GM21786 (cell line): ENCODE measurements at regions not wholly inside any gene's neighbourhood (a gene's known extent, or its start where the extent isn't known, plus 50 kb on each side); places are given as distances from the start of the nearest gene placed in this dataset.
"Not testable (repeated sequence)": the region's sequence is repeated elsewhere in the genome, so short reads cannot be mapped to it uniquely, and the experiment has no call there.

Experiments
- ATAC-seq: cut with Tn5 transposase; IDR thresholded peaks from one replicate; pipeline ENCODE4 v1.9.1; 2021; ENCODE audit not compliant: unreplicated experiment

- no peak for ATAC-seq
These were observed 100.1 kb upstream of the PLXNA2 start for GRCh38 chr1:208344202-208344857.

- no peak for ATAC-seq
These were observed 103.0 kb upstream of the PLXNA2 start for GRCh38 chr1:208347191-208347590.

GRCh38 chr1:208349694-208350330, 105.6 kb upstream of the PLXNA2 start:
- ATAC-seq, result no peak

- no peak for ATAC-seq
These were observed 106.6 kb upstream of the PLXNA2 start for GRCh38 chr1:208350815-208351214.

- ATAC-seq, result no peak
These were observed 107.7 kb upstream of the PLXNA2 start for GRCh38 chr1:208351838-208352237.

- not testable (repeated sequence) for ATAC-seq
These were observed 109.6 kb upstream of the PLXNA2 start for GRCh38 chr1:208353797-208354196.

GRCh38 chr1:208357644-208358507, 113.7 kb upstream of the PLXNA2 start:
- no peak for ATAC-seq

GRCh38 chr1:208358651-208359050, 114.5 kb upstream of the PLXNA2 start:
- no peak for ATAC-seq

GRCh38 chr1:208362011-208362410, 117.8 kb upstream of the PLXNA2 start:
- ATAC-seq, result no peak

GRCh38 chr1:208366559-208366958, 122.4 kb upstream of the PLXNA2 start:
- no peak for ATAC-seq

- no peak for ATAC-seq
These were observed 124.9 kb upstream of the PLXNA2 start for GRCh38 chr1:208369045-208369444.

GRCh38 chr1:208369658-208370057, 125.5 kb upstream of the PLXNA2 start:
- ATAC-seq, result no peak

GRCh38 chr1:208374391-208374941, 130.3 kb upstream of the PLXNA2 start:
- no peak for ATAC-seq

- no peak for ATAC-seq
These were observed 137.3 kb upstream of the PLXNA2 start for GRCh38 chr1:208381481-208381880.

GRCh38 chr1:208387908-208388811, 144.0 kb upstream of the PLXNA2 start:
- ATAC-seq, result no peak

- no peak for ATAC-seq
These were observed 149.2 kb upstream of the PLXNA2 start for GRCh38 chr1:208393416-208393815.

- ATAC-seq, result no peak
These were observed 149.6 kb upstream of the PLXNA2 start for GRCh38 chr1:208393826-208394225.

- no peak for ATAC-seq
These were observed 153.1 kb upstream of the PLXNA2 start for GRCh38 chr1:208397286-208397685.

- ATAC-seq, result no peak
These were observed 160.8 kb upstream of the PLXNA2 start for GRCh38 chr1:208405014-208405413.

GRCh38 chr1:208409176-208409575, 165.0 kb upstream of the PLXNA2 start:
- ATAC-seq, result no peak

GRCh38 chr1:208410409-208410808, 166.2 kb upstream of the PLXNA2 start:
- ATAC-seq, result no peak
